ENCODE measurements at regions not wholly inside any gene's neighbourhood (a gene's known extent, or its start where the extent isn't known, plus 50 kb on each side); places are given as distances from the start of the nearest gene placed in this dataset.

DNA sequence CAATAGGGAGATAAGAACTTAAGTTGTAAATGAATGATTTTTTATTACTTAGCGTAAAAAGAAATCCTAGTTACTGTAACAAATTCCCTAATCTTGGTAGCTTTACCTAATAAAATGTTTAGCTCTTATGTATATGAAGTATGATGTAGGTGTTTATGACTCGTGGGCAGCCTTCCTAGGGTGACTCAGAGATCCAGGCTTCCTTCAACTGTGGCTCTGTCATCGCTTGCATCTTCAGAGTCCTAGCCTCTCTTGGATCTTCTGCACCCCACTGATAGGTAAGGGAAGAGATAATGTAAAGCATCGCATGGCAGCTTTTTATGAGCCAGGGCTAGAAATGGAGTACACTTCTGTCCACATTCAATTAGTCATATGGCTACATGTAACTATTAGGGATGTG is 165.6 kb upstream of the GLRA2 start:
- no peak for TF ChIP-seq ARNTL (CRISPR knock-in tag; IDR thresholded peaks at IDR 0.05; ENCODE audit: borderline replicate concordance, low read depth)
- TF ChIP-seq, protein P1, sequence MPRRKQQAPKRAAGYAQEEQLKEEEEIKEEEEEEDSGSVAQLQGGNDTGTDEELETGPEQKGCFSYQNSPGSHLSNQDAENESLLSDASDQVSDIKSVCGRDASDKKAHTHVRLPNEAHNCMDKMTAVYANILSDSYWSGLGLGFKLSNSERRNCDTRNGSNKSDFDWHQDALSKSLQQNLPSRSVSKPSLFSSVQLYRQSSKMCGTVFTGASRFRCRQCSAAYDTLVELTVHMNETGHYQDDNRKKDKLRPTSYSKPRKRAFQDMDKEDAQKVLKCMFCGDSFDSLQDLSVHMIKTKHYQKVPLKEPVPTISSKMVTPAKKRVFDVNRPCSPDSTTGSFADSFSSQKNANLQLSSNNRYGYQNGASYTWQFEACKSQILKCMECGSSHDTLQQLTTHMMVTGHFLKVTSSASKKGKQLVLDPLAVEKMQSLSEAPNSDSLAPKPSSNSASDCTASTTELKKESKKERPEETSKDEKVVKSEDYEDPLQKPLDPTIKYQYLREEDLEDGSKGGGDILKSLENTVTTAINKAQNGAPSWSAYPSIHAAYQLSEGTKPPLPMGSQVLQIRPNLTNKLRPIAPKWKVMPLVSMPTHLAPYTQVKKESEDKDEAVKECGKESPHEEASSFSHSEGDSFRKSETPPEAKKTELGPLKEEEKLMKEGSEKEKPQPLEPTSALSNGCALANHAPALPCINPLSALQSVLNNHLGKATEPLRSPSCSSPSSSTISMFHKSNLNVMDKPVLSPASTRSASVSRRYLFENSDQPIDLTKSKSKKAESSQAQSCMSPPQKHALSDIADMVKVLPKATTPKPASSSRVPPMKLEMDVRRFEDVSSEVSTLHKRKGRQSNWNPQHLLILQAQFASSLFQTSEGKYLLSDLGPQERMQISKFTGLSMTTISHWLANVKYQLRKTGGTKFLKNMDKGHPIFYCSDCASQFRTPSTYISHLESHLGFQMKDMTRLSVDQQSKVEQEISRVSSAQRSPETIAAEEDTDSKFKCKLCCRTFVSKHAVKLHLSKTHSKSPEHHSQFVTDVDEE (CRISPR knock-in tag; IDR thresholded peaks at IDR 0.05) = no peak
- TF ChIP-seq SNAI2 (CRISPR knock-in tag; IDR thresholded peaks at IDR 0.05) = no peak
- no peak for TF ChIP-seq ZFP3 (CRISPR knock-in tag; IDR thresholded peaks at IDR 0.05)
- TF ChIP-seq BACH2 (CRISPR knock-in tag; IDR thresholded peaks at IDR 0.05; ENCODE audit: borderline replicate concordance) = no peak
- TF ChIP-seq, protein P2, sequence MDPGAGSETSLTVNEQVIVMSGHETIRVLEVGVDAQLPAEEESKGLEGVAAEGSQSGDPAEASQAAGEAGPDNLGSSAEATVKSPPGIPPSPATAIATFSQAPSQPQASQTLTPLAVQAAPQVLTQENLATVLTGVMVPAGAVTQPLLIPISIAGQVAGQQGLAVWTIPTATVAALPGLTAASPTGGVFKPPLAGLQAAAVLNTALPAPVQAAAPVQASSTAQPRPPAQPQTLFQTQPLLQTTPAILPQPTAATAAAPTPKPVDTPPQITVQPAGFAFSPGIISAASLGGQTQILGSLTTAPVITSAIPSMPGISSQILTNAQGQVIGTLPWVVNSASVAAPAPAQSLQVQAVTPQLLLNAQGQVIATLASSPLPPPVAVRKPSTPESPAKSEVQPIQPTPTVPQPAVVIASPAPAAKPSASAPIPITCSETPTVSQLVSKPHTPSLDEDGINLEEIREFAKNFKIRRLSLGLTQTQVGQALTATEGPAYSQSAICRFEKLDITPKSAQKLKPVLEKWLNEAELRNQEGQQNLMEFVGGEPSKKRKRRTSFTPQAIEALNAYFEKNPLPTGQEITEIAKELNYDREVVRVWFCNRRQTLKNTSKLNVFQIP (CRISPR knock-in tag; IDR thresholded peaks at IDR 0.05; ENCODE audit: borderline replicate concordance, low read depth) = no peak
- no peak for TF ChIP-seq ISL1 (CRISPR knock-in tag; IDR thresholded peaks at IDR 0.05)
- TF ChIP-seq, protein P3, sequence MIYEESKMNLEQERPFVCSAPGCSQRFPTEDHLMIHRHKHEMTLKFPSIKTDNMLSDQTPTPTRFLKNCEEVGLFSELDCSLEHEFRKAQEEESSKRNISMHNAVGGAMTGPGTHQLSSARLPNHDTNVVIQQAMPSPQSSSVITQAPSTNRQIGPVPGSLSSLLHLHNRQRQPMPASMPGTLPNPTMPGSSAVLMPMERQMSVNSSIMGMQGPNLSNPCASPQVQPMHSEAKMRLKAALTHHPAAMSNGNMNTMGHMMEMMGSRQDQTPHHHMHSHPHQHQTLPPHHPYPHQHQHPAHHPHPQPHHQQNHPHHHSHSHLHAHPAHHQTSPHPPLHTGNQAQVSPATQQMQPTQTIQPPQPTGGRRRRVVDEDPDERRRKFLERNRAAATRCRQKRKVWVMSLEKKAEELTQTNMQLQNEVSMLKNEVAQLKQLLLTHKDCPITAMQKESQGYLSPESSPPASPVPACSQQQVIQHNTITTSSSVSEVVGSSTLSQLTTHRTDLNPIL (CRISPR knock-in tag; IDR thresholded peaks at IDR 0.05; ENCODE audit: low read depth) = no peak
- TF ChIP-seq ZNF565 (CRISPR knock-in tag; conservative IDR thresholded peaks at IDR 0.05; ENCODE audit: low read depth) = no peak
- TF ChIP-seq RARB (CRISPR knock-in tag; IDR thresholded peaks at IDR 0.05) = no peak
- no peak for TF ChIP-seq ZFP30 (CRISPR knock-in tag; IDR thresholded peaks at IDR 0.05)
- no peak for TF ChIP-seq CSDC2 (CRISPR knock-in tag; IDR thresholded peaks at IDR 0.05)
- TF ChIP-seq, protein P4, sequence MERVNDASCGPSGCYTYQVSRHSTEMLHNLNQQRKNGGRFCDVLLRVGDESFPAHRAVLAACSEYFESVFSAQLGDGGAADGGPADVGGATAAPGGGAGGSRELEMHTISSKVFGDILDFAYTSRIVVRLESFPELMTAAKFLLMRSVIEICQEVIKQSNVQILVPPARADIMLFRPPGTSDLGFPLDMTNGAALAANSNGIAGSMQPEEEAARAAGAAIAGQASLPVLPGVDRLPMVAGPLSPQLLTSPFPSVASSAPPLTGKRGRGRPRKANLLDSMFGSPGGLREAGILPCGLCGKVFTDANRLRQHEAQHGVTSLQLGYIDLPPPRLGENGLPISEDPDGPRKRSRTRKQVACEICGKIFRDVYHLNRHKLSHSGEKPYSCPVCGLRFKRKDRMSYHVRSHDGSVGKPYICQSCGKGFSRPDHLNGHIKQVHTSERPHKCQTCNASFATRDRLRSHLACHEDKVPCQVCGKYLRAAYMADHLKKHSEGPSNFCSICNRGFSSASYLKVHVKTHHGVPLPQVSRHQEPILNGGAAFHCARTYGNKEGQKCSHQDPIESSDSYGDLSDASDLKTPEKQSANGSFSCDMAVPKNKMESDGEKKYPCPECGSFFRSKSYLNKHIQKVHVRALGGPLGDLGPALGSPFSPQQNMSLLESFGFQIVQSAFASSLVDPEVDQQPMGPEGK (CRISPR knock-in tag; IDR thresholded peaks at IDR 0.05; ENCODE audit: borderline replicate concordance) = no peak
- TF ChIP-seq OSR1 (CRISPR knock-in tag; IDR thresholded peaks at IDR 0.05) = no peak
- no peak for TF ChIP-seq ZC3H10 (CRISPR knock-in tag; IDR thresholded peaks at IDR 0.05)
- TF ChIP-seq PPARA (CRISPR knock-in tag; IDR thresholded peaks at IDR 0.05; ENCODE audit: borderline replicate concordance) = no peak
- TF ChIP-seq TOX (CRISPR knock-in tag; IDR thresholded peaks at IDR 0.05; ENCODE audit: borderline replicate concordance) = no peak
- TF ChIP-seq, protein P5, sequence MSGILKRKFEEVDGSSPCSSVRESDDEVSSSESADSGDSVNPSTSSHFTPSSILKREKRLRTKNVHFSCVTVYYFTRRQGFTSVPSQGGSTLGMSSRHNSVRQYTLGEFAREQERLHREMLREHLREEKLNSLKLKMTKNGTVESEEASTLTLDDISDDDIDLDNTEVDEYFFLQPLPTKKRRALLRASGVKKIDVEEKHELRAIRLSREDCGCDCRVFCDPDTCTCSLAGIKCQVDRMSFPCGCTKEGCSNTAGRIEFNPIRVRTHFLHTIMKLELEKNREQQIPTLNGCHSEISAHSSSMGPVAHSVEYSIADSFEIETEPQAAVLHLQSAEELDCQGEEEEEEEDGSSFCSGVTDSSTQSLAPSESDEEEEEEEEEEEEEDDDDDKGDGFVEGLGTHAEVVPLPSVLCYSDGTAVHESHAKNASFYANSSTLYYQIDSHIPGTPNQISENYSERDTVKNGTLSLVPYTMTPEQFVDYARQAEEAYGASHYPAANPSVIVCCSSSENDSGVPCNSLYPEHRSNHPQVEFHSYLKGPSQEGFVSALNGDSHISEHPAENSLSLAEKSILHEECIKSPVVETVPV (CRISPR knock-in tag; IDR thresholded peaks at IDR 0.05) = no peak
- TF ChIP-seq ZNF8 (CRISPR knock-in tag; IDR thresholded peaks at IDR 0.05) = no peak
- no peak for TF ChIP-seq ZNF70 (CRISPR knock-in tag; IDR thresholded peaks at IDR 0.05)
- ATAC-seq = no peak

DNA sequence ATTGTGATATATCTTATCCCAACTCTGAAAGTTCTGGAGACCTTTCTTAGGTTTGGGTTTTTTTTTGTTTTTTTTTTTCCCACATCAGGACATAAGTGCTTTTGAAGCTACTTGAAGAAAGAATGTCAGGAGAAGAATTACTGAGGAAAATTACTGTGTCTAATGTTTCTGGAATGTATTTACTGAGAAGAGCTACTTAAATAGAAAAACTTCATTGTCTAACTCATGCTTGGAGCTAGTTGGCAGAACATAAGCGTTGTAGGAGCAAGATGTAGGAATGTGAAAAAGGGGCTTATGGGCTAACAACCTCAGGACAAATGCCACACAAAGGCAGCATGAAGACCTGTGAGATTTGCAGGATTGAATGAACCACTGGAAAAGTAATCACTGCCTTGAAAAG is 166.6 kb upstream of the GLRA2 start:
- TF ChIP-seq, protein P1 (CRISPR knock-in tag; IDR thresholded peaks at IDR 0.05) = no peak
- TF ChIP-seq, protein P4 (CRISPR knock-in tag; IDR thresholded peaks at IDR 0.05; ENCODE audit: borderline replicate concordance) = no peak
- TF ChIP-seq PPARA (CRISPR knock-in tag; IDR thresholded peaks at IDR 0.05; ENCODE audit: borderline replicate concordance) = no peak
- TF ChIP-seq, protein P2 (CRISPR knock-in tag; IDR thresholded peaks at IDR 0.05; ENCODE audit: borderline replicate concordance, low read depth) = no peak
- TF ChIP-seq ZNF70 (CRISPR knock-in tag; IDR thresholded peaks at IDR 0.05) = no peak
- no peak for TF ChIP-seq ARNTL (CRISPR knock-in tag; IDR thresholded peaks at IDR 0.05; ENCODE audit: borderline replicate concordance, low read depth)
- TF ChIP-seq ZFP30 (CRISPR knock-in tag; IDR thresholded peaks at IDR 0.05) = no peak
- no peak for TF ChIP-seq ZFP3 (CRISPR knock-in tag; IDR thresholded peaks at IDR 0.05)
- TF ChIP-seq ESRRG (CRISPR knock-in tag; IDR thresholded peaks at IDR 0.05) = no peak
- no peak for TF ChIP-seq GLIS3 (CRISPR knock-in tag; IDR thresholded peaks at IDR 0.05)
- TF ChIP-seq, protein P3 (CRISPR knock-in tag; IDR thresholded peaks at IDR 0.05; ENCODE audit: low read depth) = no peak
- ATAC-seq = no peak
